Left ventricle myocardium inferior (tissue), 1 donor: ENCODE measurements at regions not wholly inside any gene's neighbourhood (a gene's known extent, or its start where the extent isn't known, plus 50 kb on each side); places are given as distances from the start of the nearest gene placed in this dataset.
A peak's percentile ranks its signal among the peaks of the same experiment; 100 is the strongest.

ENCODE experiments used
- DNase-seq: peaks from one replicate; pipeline ENCODE4 v3.0.0-alpha.2; 2020
- H3K27ac ChIP-seq: fragments of 200-600 bp; replicated peaks from 2 replicates; pipeline ENCODE4 v1.8.0; 2021
- H3K27me3 ChIP-seq: fragments of 200-600 bp; 2 replicates; pipeline ENCODE4 v1.8.0; 2021; ENCODE audit warnings: low read depth
- H3K36me3 ChIP-seq: fragments of 200-600 bp; 2 replicates; pipeline ENCODE4 v1.8.0; 2021
- H3K4me1 ChIP-seq: fragments of 200-600 bp; 2 replicates; pipeline ENCODE4 v1.8.0; 2021
- H3K4me3 ChIP-seq: fragments of 200-600 bp; 2 replicates; pipeline ENCODE4 v1.8.0; 2021; ENCODE audit warnings: mild to moderate bottlenecking, moderate library complexity
- H3K9me3 ChIP-seq: fragments of 200-600 bp; replicated peaks from 2 replicates; pipeline ENCODE4 v1.8.0; 2021
- CTCF ChIP-seq: fragments of 200-600 bp; IDR thresholded peaks from 2 replicates; pipeline ENCODE4 v1.8.0; 2021; ENCODE audit warnings: antibody characterized with exemption, mild to moderate bottlenecking, borderline replicate concordance
- intact Hi-C: fragments of 100-400 bp; cut with micrococcal nuclease; formaldehyde crosslinking; loops from one replicate; pipeline ENCODE4 v1.11.0; 2022
- donor health status: DM: no; HTN: yes; CAD: no; lungs with severe emphysema.

GRCh38 chr2:217060951-217061547 lies 201.2 kb upstream of the TNP1 start:
- H3K4me1 ChIP-seq, result peaks cover 32% of the 10 kb centered on the region
- no peaks in the 10 kb centered on the region for H3K36me3 ChIP-seq
- no peak for TF ChIP-seq CTCF
- no peaks in the 10 kb centered on the region for H3K27me3 ChIP-seq
- intact Hi-C loops, result no loop called here
- H3K27ac ChIP-seq, result no peak overlapping the region
- DNase-seq, result no peak
- no peak overlapping the region for H3K4me3 ChIP-seq
- H3K9me3 ChIP-seq, result no peaks in the 10 kb centered on the region

- H3K4me1 ChIP-seq, result peaks cover 32% of the 10 kb centered on the region
- no peak for TF ChIP-seq CTCF
- H3K27ac ChIP-seq, result no peak overlapping the region
- no peaks in the 10 kb centered on the region for H3K27me3 ChIP-seq
- DNase-seq, result no peak
- H3K9me3 ChIP-seq, result no peaks in the 10 kb centered on the region
- intact Hi-C loops, result no loop called here
- no peaks in the 10 kb centered on the region for H3K36me3 ChIP-seq
- no peak overlapping the region for H3K4me3 ChIP-seq
Measured at GRCh38 chr2:217060516-217060915, 200.7 kb upstream of the TNP1 start.

- Histone ChIP-seq H3K27ac (peak overlapping the region; percentile 44), H3K9me3 (no peaks in the 10 kb centered on the region), H3K27me3 (no peaks in the 10 kb centered on the region), H3K4me3 (no peak overlapping the region), H3K36me3 (no peaks in the 10 kb centered on the region), H3K4me1 (peaks cover 30% of the 10 kb centered on the region)
- intact Hi-C loops, result no loop called here
- TF ChIP-seq CTCF, result peak; percentile 37
- no peak for DNase-seq
Measured at GRCh38 chr2:217058791-217059755, 199.2 kb upstream of the TNP1 start.

GRCh38 chr2:217057773-217058172 lies 197.9 kb upstream of the TNP1 start:
- no peaks in the 10 kb centered on the region for H3K9me3 ChIP-seq
- no peaks in the 10 kb centered on the region for H3K36me3 ChIP-seq
- H3K4me3 ChIP-seq, result no peak overlapping the region
- no peak overlapping the region for H3K27ac ChIP-seq
- no peaks in the 10 kb centered on the region for H3K27me3 ChIP-seq
- H3K4me1 ChIP-seq, result peaks cover 35% of the 10 kb centered on the region
- TF ChIP-seq CTCF, result no peak
- intact Hi-C loops, result no loop called here
- DNase-seq, result no peak

- Histone ChIP-seq H3K27ac (no peak overlapping the region), H3K4me1 (peaks cover 37% of the 10 kb centered on the region), H3K4me3 (no peak overlapping the region), H3K27me3 (no peaks in the 10 kb centered on the region), H3K36me3 (no peaks in the 10 kb centered on the region), H3K9me3 (no peaks in the 10 kb centered on the region)
- DNase-seq, result no peak
- no peak for TF ChIP-seq CTCF
- intact Hi-C loops, result no loop called here
Measured at GRCh38 chr2:217055624-217056023, 195.8 kb upstream of the TNP1 start.
